Erythroblast (primary cell): ENCODE measurements at regions not wholly inside any gene's neighbourhood (a gene's known extent, or its start where the extent isn't known, plus 50 kb on each side); places are given as distances from the start of the nearest gene placed in this dataset.

Source experiments
- GATA1 ChIP-seq: IDR thresholded peaks from 2 replicates; pipeline ENCODE4 v1.6.1; 2011; ENCODE audit warnings: low read depth, mild to moderate bottlenecking, control low read depth, low read length, moderate library complexity
- POLR2A ChIP-seq: IDR thresholded peaks from 2 replicates; pipeline ENCODE4 v1.6.1; 2011; ENCODE audit warnings: mild to moderate bottlenecking, low read length

DNA sequence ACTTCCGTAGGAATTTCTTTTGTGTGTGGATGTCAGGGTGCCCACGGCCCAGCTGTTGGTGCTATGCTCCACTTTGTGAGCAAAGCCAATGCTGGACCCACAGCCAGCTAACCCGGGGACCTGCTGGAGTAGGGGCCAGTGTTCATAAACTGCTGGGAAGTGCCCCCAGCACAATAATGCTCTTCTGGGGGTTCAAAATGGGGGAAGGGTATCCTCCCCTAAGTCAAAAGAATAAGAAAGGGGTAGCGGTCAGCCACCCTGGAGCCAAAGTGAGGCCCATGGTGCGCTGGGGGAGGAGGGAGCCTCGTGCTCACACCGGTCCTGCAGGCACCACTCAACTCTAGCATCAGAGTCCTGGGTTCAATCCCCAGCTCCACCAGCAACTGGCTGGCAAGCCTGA, 115.8 kb upstream of the NPAS2 start:
- TF ChIP-seq POLR2A: no peak
- no peak for TF ChIP-seq GATA1
